GM18867 (cell line): ENCODE measurements at regions not wholly inside any gene's neighbourhood (a gene's known extent, or its start where the extent isn't known, plus 50 kb on each side); places are given as distances from the start of the nearest gene placed in this dataset.
"Not testable (repeated sequence)": the region's sequence is repeated elsewhere in the genome, so short reads cannot be mapped to it uniquely, and the experiment has no call there.

ENCODE experiments used
- ATAC-seq: cut with Tn5 transposase; IDR thresholded peaks from one replicate; pipeline ENCODE4 v1.9.1; 2021; ENCODE audit warnings: mild to moderate bottlenecking, moderate library complexity; ENCODE audit not compliant: unreplicated experiment

DNA sequence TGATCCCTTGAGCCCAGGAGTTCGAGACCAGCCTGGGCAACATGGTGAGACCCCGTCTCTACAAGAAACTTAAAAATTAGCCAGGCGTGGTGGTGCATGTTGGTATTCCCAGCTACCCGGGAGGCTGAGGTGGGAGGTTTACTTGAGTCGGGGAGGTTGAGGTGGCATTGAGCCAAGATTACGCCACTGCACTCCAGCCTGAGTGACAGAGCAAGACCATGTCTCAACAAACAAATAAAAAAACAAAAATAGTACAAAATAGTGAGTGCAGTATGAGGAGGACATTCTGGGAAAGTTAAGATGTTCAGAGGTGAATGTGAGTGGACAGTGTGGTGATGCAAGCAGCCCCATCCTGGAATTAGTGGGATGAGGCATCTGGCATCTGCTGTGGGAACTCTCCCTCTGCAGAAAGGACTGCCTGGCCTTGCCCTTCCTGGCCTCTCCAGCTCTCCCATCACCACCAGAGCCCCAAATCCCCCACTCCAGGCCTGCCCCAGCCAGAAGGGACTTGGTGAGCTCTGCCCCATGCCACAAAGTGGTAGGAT, 96.6 kb upstream of the PARD3 start:
- no peak for ATAC-seq

DNA sequence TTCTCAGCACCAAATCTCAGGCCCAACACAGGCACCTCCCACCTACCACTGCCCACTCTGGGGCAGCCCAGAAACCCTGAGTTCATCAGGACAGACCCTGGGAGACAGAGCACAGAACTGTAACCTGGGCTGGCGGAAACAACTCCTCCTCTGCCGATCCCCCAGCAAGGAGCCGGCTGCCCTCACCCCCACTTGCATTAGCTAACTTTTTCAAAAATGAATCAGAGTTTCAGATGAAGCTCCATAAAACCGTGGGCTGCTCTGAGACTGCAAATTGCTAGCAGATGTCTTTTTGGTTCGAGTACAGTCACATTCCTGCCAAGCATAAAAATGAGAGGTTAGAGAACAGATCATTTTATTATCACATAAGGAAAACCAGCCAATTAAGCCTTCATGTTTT, 93.4 kb upstream of the PARD3 start:
- ATAC-seq = no peak

DNA sequence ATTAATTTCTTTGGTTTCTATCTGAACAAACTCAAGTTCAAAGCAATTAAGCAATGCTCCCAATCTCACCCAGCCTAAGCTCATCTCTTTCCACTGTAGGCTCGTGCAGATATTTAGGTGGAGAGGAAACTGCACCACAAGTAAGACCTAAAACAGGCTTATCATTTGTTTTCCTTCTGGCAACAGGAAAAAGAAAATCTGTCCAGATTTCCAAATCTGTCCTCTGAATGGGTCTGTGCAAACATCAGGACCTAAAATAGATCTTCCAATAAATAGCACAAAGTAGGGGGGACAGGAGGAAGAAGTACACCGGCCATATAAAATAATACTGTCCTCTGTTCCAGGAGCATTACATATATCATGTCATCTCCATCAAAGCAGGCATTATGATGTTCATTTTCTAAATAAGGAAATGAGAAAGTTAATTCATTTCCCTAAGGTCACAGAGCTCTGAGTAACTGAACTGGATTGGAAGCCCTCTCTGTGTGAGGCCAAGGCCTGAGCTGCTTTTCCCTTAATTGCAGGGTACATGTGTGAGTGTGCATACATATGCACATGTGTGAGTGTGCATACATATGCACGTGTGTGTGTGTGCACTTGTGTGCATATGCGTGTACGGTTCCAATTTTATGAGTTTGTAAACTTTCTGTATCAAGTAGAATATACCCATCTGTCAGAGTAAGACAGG, 92.8 kb upstream of the PARD3 start:
- ATAC-seq = no peak

DNA sequence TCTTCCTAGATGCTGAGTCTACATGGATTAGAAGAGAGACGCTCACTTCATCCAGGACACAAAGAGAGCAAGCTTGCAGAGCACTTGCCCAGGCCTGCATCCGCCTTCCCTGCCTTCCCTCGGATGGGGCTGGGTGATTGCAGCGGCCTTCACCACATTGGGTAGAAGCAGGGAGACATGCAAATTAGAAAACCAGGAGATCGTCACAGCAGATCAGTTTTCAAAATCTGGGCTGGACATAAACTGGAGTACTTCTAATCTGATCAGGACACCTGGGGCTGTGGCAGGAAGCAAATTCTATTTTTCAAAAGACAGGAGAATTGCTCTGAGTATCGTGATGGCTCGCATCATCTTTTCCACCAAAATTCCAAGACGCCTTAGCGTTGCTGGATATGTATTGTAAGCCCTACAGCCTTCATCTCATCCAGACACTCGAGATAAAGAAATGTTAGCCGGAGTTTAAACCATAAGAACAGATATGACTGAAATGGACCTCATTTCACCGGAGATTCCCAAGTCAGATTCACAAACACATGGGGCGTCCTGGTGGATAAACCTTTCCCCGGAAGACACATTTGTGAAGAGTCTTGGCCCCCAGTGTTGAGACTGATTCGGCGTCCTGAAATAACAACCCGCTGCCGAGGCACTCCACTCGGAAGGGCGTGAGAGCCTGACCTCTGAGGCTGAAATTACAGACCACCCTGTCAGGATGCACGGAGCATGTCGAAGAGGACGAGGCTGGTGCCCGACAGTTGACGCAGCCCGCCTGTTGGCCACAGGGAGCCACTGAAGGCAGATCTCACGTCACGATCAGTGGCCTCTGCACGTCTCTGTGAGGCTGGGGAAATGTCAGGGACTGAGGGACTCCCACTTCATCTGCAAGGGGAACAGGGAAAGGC, 91.2 kb upstream of the PARD3 start:
- no peak for ATAC-seq

DNA sequence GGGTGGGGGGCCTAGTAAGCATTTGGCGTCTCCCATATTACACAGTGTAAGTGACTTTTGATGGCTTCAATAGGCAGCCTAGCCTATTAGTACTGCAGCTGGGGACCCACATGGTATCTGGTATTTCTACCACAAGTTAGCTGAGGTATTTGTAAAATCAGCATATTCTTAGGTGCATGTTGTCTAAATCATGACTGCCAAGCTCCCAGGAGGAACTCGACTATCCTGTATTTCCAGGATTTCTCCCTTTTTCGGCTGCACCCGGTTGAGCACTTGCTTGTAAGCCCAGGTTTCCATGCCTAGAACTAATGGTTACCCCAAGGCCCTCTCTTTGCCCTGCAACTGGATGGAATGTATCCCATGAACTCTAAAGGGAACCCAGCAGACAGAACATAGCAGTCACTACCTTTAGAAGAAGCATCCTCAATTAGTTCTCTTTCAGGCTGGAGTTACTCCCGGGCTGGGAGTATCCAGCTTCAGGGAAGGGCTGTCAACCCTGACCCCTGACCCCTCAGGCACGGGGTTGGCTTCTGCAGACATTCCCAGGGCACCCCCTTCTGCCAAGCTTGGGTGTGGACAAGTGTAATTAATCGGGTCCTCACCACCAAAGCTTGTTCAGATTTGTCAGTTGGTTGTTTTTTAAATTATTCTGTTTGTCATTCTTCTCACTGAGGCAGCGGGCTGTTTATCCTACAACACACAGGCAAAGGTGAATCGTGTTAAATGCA, 90.3 kb upstream of the PARD3 start:
- no peak for ATAC-seq

DNA sequence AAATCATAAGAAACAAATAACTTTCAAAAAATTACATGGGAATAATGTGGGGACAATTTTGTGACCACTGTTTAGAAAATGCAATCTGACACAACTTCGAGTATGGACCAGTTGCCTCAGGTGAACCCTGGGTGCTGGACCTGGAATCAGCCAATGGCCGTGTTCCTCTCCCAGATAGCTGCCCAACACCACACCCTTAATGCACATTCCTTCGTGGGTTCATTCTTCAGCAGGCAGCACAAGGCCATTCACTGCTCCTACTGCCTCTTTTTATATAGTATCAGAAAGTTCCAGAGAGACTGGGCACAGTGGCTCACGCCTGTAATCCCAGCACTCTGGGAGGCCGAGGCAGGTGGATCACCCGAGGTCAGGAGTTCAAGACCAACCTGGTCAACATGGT, 89.1 kb upstream of the PARD3 start:
- no peak for ATAC-seq

DNA sequence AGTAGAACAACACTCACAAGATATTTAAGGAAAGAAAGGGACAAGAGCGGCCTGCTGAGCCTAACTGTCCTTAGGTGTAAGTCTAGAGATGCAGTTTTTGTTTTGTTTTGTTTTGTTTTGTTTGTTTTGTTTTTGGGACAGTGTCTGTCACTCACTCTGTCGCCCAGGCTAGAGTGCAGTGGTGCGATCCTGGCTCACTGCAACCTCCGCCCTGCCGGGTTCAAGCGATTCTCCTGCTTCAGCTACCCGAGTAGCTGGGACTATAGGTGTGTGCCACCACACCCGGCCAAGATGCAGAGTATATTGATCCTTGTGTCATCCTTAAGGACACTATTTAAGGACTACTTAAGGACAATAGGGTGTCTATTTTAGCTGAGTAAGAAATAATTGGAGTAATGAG, 84.1 kb upstream of the PARD3 start:
- no peak for ATAC-seq

DNA sequence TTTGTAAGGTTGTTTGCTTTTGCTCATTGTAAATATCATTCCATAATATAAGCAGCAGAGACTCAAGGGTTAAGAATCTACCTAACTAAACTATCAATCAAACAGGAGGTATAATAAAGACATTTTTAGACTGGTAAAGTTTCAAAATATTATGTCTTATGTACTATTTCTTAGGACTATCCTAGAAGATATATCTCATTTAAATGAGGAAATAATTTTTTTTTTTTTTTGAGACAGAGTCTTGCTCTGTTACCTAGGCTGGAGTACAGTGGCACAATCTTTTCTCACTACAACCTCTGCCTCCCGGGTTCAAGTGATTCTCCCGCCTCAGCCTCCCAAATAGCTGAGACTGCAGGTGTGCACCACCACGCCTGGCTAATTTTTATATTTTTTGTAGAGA, 80.9 kb upstream of the PARD3 start:
- ATAC-seq = no peak

DNA sequence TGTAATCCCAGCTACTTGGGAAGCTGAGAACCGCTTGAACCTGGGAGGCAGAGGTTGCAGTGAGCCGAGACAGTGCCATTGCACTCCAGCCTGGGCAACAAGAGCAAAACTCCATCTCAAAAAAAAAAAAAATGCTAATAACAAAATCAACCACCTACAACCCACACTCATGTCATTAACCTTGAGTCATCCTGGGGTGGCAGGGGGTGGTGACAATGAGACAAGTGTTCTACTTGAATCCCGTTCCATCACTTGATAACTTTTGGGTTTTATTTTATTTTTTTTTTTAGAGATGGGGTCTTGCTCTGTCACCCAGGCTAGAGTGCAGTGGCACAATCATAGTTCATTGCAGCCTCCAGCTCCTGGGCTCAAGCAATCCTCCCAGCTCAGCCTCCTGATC, 80.0 kb upstream of the PARD3 start:
- not testable (repeated sequence) for ATAC-seq

DNA sequence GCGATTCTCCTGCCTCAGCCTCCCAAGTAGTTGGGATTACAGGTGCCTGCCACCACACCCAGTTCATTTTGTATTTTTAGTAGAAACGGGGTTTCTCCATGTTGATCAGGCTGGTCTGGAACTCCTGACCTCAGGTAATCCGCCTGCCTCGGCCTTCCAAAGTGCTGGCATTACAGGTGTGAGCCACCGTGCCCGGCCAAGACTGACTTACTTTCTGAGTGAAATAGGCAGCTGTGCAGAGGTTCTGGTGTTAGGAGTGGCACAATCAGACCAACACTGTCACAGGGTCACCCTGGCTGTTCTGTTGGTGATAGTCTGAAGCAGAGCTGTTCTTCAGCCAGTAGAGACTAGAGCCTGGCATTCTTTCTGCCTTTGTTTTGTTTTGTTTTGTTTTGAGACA, 77.4 kb upstream of the PARD3 start:
- ATAC-seq = not testable (repeated sequence)

DNA sequence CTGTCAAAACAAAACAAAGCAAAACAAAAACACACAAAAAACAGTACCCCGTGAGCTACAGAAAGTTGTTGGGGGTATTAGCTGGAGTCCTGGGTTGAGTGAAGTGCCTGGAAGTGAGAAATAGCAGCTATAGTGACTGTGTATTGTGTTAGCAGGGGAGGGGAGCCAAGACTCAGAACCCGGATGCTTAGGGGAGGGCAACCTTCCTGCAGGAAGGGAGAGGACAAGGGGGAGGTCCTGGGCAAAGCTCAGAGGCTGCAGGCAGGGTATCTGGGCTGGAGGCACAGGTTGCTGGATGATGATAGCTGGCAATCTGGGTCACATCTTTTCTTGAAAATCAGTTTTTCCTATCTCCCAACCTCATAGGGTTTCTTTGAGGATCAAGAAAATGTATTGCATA, 75.8 kb upstream of the PARD3 start:
- no peak for ATAC-seq

DNA sequence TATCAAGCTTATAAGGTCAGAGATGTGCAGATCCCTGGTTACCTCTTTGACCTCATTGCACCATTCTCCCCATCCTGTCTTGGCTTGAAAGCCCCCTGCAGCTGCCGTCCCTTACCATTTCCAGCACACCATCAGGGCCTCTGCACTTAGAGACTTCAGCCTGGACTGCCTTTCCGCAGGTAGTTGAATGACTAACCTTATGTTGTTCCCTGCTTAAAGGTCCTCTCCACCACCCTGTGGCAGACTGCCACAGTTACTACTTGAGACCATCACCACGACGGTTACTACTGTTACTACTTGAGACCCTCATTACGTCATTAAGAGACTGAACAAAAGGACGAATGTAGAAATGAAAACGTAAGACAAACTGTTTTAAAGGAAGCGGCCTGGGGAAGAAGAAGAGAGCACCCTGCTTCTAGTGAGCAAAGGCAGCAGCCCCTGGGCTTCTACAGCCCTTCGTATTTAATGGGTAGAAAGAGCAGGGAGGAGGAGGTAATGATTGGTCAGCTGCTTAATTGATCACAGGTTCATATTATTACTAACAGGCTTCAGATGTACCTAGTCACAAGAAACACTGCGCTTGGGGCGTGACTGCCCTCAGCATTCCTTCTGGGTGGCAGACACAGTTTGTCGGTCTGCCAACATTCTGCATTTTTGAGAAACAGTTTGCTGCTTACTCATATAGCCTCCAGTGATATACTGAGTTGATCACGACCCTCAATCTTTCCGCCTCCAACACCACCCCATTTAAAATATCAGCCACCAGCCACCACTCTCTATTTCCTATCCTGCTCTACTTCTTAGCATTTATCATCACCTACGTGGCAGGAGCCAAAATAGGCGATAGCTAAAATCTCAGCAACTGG, 74.1 kb upstream of the PARD3 start:
- ATAC-seq = no peak

DNA sequence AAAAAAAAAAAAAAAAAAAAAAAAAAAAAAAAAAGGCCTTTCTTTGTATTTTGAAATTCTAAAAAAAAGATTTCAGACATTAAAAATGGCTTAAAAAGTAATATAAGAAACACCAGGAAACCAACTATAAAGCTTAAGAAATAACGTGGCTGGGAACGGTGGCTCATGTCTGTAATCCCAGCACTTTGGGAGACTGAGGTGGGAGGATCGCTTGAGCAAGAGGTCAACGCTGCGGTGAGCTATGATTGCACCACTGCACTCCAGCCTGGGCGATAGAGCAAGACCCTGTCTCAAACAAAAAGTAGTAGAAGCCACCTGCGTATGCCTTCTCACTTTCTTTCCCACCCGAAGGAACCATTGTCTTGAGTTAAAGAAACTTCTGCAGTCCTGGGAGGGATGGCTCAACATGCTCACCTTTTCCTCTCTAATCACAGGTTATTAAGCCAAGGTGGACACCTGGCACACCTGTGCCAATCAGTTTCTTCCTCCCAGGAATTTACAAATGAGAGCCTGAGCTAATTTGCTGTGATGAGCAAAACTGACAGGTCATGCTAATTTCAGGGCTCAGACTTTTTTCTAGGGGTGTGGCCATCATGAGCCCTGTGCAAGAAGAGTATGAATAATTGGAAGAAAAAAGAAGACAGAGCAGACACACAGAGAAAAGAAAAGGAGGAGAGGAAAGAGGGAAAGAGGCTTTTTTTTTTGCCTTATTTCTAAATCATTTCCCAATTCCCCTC, 72.0 kb upstream of the PARD3 start:
- no peak for ATAC-seq

DNA sequence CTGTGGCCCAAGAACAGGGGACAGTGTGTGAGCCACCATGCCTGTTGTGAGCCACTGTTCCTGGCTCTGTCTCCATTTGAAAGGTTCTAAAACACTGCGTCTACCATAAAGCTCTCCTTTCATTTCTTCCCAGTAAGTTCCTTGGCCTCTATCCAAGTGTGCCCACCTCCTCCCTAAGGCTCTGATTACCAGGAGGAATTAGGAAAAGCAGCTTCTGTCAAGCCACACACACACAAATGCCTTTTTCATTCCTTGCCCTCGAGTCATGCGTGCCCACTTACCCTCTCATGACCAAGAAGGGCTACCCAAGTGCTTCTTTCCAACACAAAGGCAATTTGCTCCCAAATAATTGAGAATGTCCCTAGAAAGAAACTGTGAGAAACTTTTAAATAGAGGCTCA, 70.8 kb upstream of the PARD3 start:
- ATAC-seq = no peak

DNA sequence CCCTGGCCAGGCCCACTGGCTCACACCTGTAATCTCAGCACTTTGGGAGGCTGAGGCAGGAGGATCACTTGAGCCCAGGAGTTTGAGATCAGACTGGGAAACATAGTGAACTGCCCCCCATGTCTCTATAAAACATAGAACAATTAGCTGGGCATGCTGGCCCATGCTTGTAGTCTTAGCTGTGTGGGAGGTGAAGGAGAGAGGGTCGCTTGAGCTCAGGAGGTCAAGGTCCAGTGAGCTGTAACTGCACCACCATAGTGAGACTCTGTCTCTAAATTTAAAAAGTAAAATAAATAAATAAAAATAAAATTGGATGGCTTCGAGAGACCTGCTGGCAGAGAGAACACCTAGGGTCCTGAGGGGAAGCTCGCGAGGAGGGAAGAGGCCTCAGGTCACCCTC, 69.9 kb upstream of the PARD3 start:
- no peak for ATAC-seq

DNA sequence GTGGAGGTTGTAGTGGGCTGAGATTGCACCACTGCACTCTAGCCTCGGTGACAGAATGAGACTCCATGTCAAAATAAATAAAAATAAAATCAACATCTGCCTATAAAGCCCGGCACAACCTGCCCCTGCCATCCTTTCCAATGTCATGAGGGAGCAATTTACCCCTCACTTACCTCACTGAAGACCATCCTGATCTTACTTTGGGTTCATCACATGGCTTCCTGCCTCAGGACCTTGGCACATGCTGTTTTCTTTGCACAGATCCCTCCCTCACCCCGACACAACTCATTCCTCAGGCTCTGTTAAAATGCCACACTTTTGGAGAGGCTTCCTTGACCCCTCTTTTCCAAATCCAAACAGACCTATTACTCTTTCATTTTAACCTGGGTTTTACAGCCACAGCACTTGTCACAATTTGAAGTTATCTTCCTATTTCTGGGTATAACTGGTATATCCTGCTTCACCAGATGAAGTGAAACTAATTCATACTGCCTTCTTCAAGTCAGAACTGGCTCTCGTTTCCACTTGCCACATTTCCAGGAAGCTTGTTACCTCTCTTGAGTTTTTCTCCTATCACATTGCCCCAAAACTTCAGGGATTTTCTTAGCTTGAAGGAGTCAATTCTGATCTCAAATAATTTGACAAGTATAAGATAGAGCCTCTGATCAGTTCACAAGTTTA, 69.3 kb upstream of the PARD3 start:
- ATAC-seq = no peak

DNA sequence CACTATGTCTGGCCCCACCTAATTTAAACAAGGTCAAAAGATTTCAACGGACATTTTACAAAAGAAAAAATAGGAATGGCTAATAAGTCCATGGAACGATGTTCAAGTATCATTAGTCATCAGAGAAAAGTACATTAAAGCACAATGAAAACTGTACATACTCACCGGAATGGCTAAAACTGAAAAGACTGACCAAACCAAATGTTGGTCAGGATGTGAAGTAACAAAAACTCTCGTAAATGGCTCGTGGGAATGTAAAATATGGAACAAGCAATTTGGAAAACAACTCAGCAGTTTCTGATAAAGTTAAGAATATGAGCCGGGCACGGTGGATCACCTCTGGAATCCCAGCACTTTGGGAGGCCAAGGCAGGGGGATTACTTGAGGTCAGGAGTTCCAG, 65.7 kb upstream of the PARD3 start:
- ATAC-seq = no peak

DNA sequence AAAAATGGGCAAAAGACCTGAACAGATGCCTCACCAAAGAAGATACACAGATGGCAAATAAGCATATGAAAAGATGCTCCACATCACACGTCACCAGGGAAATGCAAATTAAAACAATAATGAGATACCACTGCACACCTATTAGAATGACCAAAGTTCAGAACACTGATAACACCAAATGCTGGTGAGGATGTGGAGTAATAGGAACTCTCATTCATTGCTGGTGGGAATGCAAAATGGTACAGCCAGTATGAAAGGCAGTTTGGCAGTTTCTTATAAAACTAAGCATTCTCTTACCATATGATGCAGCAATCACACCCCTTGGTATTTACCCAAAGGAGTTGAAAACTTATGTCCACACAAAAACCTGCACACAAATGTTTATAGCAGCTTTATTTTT, 63.6 kb upstream of the PARD3 start:
- ATAC-seq = not testable (repeated sequence)

DNA sequence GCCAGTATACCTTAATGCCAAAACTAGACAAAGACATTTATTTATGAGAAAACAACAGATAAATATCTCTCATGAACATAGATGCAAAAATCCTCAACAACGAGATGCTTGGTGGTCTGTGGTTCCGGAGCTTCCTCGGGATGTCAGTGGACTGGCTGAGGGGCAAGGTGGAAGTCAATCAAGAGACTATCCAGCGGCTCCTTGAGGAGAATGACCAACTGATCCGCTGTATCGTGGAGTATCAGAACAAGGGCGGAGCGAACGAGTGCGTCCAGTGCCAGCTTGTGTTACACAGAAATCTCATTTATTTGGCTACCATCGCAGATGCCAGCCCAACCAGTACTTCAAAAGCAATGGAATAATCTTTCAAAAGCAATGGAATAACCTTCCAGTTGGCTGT, 60.0 kb upstream of the PARD3 start:
- ATAC-seq = no peak
